OCI-LY7 (cell line): ENCODE measurements at regions not wholly inside any gene's neighbourhood (a gene's known extent, or its start where the extent isn't known, plus 50 kb on each side); places are given as distances from the start of the nearest gene placed in this dataset.

Source experiments
- BruUV-seq: library from RNA; stranded (reverse); fragments of 400-500 nt; replicated peaks from 2 replicates; lab custom pipeline; 2021; lab: Mats Ljungman, UMichigan
- CTCF ChIA-PET: fragments of 300-600 bp; sonication (Branson Sonifier 250); formaldehyde crosslinking; loops from one replicate; lab custom pipeline; 2022; ENCODE audit warnings: antibody characterized with exemption; ENCODE audit not compliant: unreplicated experiment; lab: Charles Lee
- POLR2A ChIA-PET: fragments of 300-600 bp; sonication (Branson Sonifier 250); formaldehyde crosslinking; loops from one replicate; lab custom pipeline; 2022; ENCODE audit warnings: antibody characterized with exemption; lab: Charles Lee
- DNase-seq: peaks from one replicate; pipeline ENCODE4 v3.0.0-alpha.2; 2015; ENCODE audit warnings: low spot score
- H2AFZ ChIP-seq: fragments of 200-600 bp; sonication (generic), shearing (Covaris generic); 2 replicates; pipeline ENCODE4 v1.6.1; 2014; ENCODE audit warnings: mild to moderate bottlenecking, antibody characterized with exemption, low read length, moderate library complexity
- H3K27ac ChIP-seq: fragments of 200-600 bp; sonication (generic); 2 replicates; pipeline ENCODE4 v1.5.1; 2014; ENCODE audit warnings: mixed run types, low read depth, mild to moderate bottlenecking, moderate library complexity, low read length, inconsistent platforms; ENCODE audit not compliant: poor library complexity, severe bottlenecking
- H3K36me3 ChIP-seq: fragments of 200-600 bp; sonication (generic); 2 replicates; pipeline ENCODE4 v1.6.1; 2014; ENCODE audit warnings: mild to moderate bottlenecking, antibody characterized with exemption, low read length, moderate library complexity, mixed read lengths; ENCODE audit not compliant: insufficient read depth
- H3K4me1 ChIP-seq: fragments of 200-600 bp; sonication (generic); 2 replicates; pipeline ENCODE4 v1.5.1; 2014; ENCODE audit warnings: mild to moderate bottlenecking, low read length; ENCODE audit not compliant: insufficient read depth, poor library complexity, severe bottlenecking
- H3K4me2 ChIP-seq: fragments of 200-600 bp; sonication (generic); 2 replicates; pipeline ENCODE4 v1.6.1; 2014; ENCODE audit warnings: mild to moderate bottlenecking, low read length
- H3K4me3 ChIP-seq: fragments of 200-600 bp; sonication (generic); 2 replicates; pipeline ENCODE4 v1.5.1; 2014; ENCODE audit warnings: mild to moderate bottlenecking, low read depth, low read length; ENCODE audit not compliant: poor library complexity, severe bottlenecking
- H3K79me2 ChIP-seq: fragments of 200-600 bp; sonication (generic); 2 replicates; pipeline ENCODE4 v1.6.1; 2016; ENCODE audit warnings: low read depth, mild to moderate bottlenecking, low read length, moderate library complexity, mixed read lengths; ENCODE audit not compliant: insufficient read depth
- H3K9me2 ChIP-seq: fragments of 200-600 bp; sonication (generic); 2 replicates; pipeline ENCODE4 v1.6.1; 2016; ENCODE audit warnings: mild to moderate bottlenecking, low read length, mixed read lengths; ENCODE audit not compliant: insufficient read depth
- H3K9me3 ChIP-seq: fragments of 200-600 bp; sonication (generic); 2 replicates; pipeline ENCODE4 v1.6.1; 2014; ENCODE audit warnings: mild to moderate bottlenecking, mixed run types, low read length, mixed read lengths
- H4K20me1 ChIP-seq: fragments of 200-600 bp; sonication (generic); 2 replicates; pipeline ENCODE4 v1.6.1; 2014; ENCODE audit warnings: mild to moderate bottlenecking, antibody characterized with exemption, low read length, moderate library complexity, mixed read lengths; ENCODE audit not compliant: insufficient read depth
- CTCF ChIP-seq: fragments of 200-600 bp; sonication (generic); conservative IDR thresholded peaks from 2 replicates; pipeline ENCODE4 v1.5.1; 2014; ENCODE audit warnings: mild to moderate bottlenecking, antibody characterized with exemption, low read length, moderate library complexity, mixed read lengths
- EZH2phosphoT487 ChIP-seq: fragments of 200-600 bp; sonication (generic); IDR thresholded peaks from 2 replicates; pipeline ENCODE4 v1.6.1; 2018; ENCODE audit warnings: low read depth, borderline replicate concordance, mild to moderate bottlenecking, mixed run types, antibody characterized with exemption, low read length, moderate library complexity, mixed read lengths
- intact Hi-C: fragments of 100-400 bp; cut with micrococcal nuclease; formaldehyde crosslinking; loops from one replicate; pipeline ENCODE4 v1.10.0; 2022; ENCODE audit not compliant: unreplicated experiment

- Histone ChIP-seq H3K36me3 (no peaks in the 10 kb centered on the region), H3K9me3 (no peaks in the 10 kb centered on the region)
- POLR2A ChIA-PET: no interaction called here
Observed at GRCh38 chrX:149124526-149125108, 380.5 kb downstream of the IDS start.

GRCh38 chrX:149121206-149121920 is 383.7 kb downstream of the IDS start:
- Histone ChIP-seq H3K9me2 (no peaks in the 10 kb centered on the region), H3K36me3 (no peaks in the 10 kb centered on the region), H3K4me1 (no peaks in the 10 kb centered on the region), H3K79me2 (no peaks in the 10 kb centered on the region), H3K4me2 (no peak overlapping the region), H2AFZ (no peak overlapping the region), H3K9me3 (no peaks in the 10 kb centered on the region), H3K27ac (no peak overlapping the region), H4K20me1 (no peaks in the 10 kb centered on the region), H3K4me3 (no peak overlapping the region)
- no TSS peak for BruUV-seq
- TF ChIP-seq CTCF: no peak
- no peak for TF ChIP-seq EZH2phosphoT487
- intact Hi-C loops: no loop called here
- ChIA-PET POLR2A (interaction anchor here (0.7 kb wide), 1 partner anchor 167 kb away, joined by 3 read pairs; no protein-coding TSS in a partner anchor), CTCF (no interaction called here)
- DNase-seq: no peak

More at GRCh38 chrX:149124526-149125108, 380.5 kb downstream of the IDS start:
- no peaks in the 10 kb centered on the region for H4K20me1 ChIP-seq
- no peak for DNase-seq
- CTCF ChIA-PET: no interaction called here
- no TSS peak for BruUV-seq
- no peaks in the 10 kb centered on the region for H3K79me2 ChIP-seq
- H2AFZ ChIP-seq: no peak overlapping the region
- H3K4me2 ChIP-seq: no peak overlapping the region
- no peaks in the 10 kb centered on the region for H3K4me1 ChIP-seq
- no peak overlapping the region for H3K4me3 ChIP-seq
- no peaks in the 10 kb centered on the region for H3K9me2 ChIP-seq
- no peak overlapping the region for H3K27ac ChIP-seq
- TF ChIP-seq CTCF: no peak
- no peak for TF ChIP-seq EZH2phosphoT487
- intact Hi-C loops: no loop called here

GRCh38 chrX:149120459-149120858 is 384.6 kb downstream of the IDS start:
- H2AFZ ChIP-seq: no peak overlapping the region
- BruUV-seq: no TSS peak
- no peaks in the 10 kb centered on the region for H3K36me3 ChIP-seq
- ChIA-PET CTCF (no interaction called here), POLR2A (no interaction called here)
- no peak overlapping the region for H3K27ac ChIP-seq
- H3K9me2 ChIP-seq: no peaks in the 10 kb centered on the region
- H3K9me3 ChIP-seq: no peaks in the 10 kb centered on the region
- no peak overlapping the region for H3K4me2 ChIP-seq
- H3K4me3 ChIP-seq: no peak overlapping the region
- TF ChIP-seq EZH2phosphoT487 (no peak), CTCF (no peak)
- H4K20me1 ChIP-seq: no peaks in the 10 kb centered on the region
- no peaks in the 10 kb centered on the region for H3K4me1 ChIP-seq
- intact Hi-C loops: no loop called here
- no peaks in the 10 kb centered on the region for H3K79me2 ChIP-seq
- no peak for DNase-seq
